MM.1S (cell line): ENCODE measurements at regions not wholly inside any gene's neighbourhood (a gene's known extent, or its start where the extent isn't known, plus 50 kb on each side); places are given as distances from the start of the nearest gene placed in this dataset.

Experiments used
- CTCF ChIP-seq: fragments of 300-600 bp; sonication (generic); IDR thresholded peaks from 2 replicates; pipeline ENCODE4 v1.5.1; 2016; ENCODE audit warnings: antibody characterized with exemption, low read length, mixed read lengths
- EZH2 ChIP-seq: fragments of 300-600 bp; sonication (generic); optimal IDR thresholded peaks from 2 replicates; pipeline ENCODE3; 2017; ENCODE audit warnings: low read depth, mild to moderate bottlenecking, antibody characterized with exemption, low read length, mixed read lengths
- EZH2phosphoT487 ChIP-seq: fragments of 300-600 bp; sonication (generic); IDR thresholded peaks from 2 replicates; pipeline ENCODE4 v1.6.1; 2018; ENCODE audit warnings: antibody characterized with exemption, low read length

- TF ChIP-seq CTCF (no peak), EZH2 (no peak), EZH2phosphoT487 (no peak)
These were observed 401.6 kb downstream of the NR2F1-AS1 start for GRCh38 chr5:93179466-93179865.
